ENCODE measurements at regions not wholly inside any gene's neighbourhood (a gene's known extent, or its start where the extent isn't known, plus 50 kb on each side); places are given as distances from the start of the nearest gene placed in this dataset.

- no peak for FAIRE-seq
- TF ChIP-seq, protein P1, sequence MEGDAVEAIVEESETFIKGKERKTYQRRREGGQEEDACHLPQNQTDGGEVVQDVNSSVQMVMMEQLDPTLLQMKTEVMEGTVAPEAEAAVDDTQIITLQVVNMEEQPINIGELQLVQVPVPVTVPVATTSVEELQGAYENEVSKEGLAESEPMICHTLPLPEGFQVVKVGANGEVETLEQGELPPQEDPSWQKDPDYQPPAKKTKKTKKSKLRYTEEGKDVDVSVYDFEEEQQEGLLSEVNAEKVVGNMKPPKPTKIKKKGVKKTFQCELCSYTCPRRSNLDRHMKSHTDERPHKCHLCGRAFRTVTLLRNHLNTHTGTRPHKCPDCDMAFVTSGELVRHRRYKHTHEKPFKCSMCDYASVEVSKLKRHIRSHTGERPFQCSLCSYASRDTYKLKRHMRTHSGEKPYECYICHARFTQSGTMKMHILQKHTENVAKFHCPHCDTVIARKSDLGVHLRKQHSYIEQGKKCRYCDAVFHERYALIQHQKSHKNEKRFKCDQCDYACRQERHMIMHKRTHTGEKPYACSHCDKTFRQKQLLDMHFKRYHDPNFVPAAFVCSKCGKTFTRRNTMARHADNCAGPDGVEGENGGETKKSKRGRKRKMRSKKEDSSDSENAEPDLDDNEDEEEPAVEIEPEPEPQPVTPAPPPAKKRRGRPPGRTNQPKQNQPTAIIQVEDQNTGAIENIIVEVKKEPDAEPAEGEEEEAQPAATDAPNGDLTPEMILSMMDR (IDR thresholded peaks at IDR 0.05; ENCODE audit: insufficient read depth, missing control alignments), result no peak
- DNase-seq (ENCODE audit: insufficient read length, low spot score), result no peak
Observed at GRCh38 chr5:2000591-2000990, 117.9 kb upstream of the IRX4 start.

GRCh38 chr5:1999794-2000193 lies 117.1 kb upstream of the IRX4 start:
- FAIRE-seq (no peak), DNase-seq (ENCODE audit: insufficient read length, low spot score) (no peak)
- TF ChIP-seq, protein P1 (IDR thresholded peaks at IDR 0.05; ENCODE audit: insufficient read depth, missing control alignments), result no peak

GRCh38 chr5:1998716-1999317 lies 116.1 kb upstream of the IRX4 start:
- no peak for DNase-seq (ENCODE audit: insufficient read length, low spot score)
- TF ChIP-seq, protein P1 (IDR thresholded peaks at IDR 0.05; ENCODE audit: insufficient read depth, missing control alignments), result no peak
- no peak for FAIRE-seq

GRCh38 chr5:1998348-1998669 lies 115.6 kb upstream of the IRX4 start:
- TF ChIP-seq, protein P1 (IDR thresholded peaks at IDR 0.05; ENCODE audit: insufficient read depth, missing control alignments), result no peak

GRCh38 chr5:1997640-1998347 lies 115.1 kb upstream of the IRX4 start:
- no peak for FAIRE-seq
- DNase-seq (ENCODE audit: insufficient read length, low spot score), result no peak
- TF ChIP-seq, protein P1 (IDR thresholded peaks at IDR 0.05; ENCODE audit: insufficient read depth, missing control alignments), result no peak

More at GRCh38 chr5:1998348-1998669, 115.6 kb upstream of the IRX4 start:
- no peak for DNase-seq (ENCODE audit: insufficient read length, low spot score)
- FAIRE-seq, result no peak

DNA sequence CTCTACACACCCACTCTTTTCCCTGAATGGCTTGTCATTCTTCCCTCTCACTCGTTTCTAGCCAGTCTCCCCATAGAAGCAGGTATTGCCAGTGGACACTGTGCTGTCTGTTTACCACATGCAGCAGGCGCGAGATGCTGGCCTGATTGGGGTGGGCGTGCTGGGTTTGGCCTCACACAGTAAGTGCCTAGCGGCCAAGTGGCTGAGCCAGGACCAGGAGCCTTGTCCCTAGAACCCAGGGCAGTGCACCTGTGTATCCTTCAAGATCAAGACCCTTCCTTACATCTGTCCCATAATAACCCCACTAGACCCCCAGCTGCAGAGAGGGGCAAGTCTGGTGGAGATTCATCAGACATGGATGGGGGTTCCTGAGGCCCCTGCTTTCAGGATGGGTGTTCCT lies 112.8 kb upstream of the IRX4 start:
- FAIRE-seq, result no peak

GRCh38 chr5:1987471-1987870 lies 104.7 kb upstream of the IRX4 start:
- no peak for DNase-seq (ENCODE audit: insufficient read length, low spot score)
- TF ChIP-seq, protein P1 (IDR thresholded peaks at IDR 0.05; ENCODE audit: insufficient read depth, missing control alignments), result no peak
- no peak for FAIRE-seq

More for the DNA sequence above, 112.8 kb upstream of the IRX4 start:
- no peak for DNase-seq (ENCODE audit: insufficient read length, low spot score)
- TF ChIP-seq, protein P1 (IDR thresholded peaks at IDR 0.05; ENCODE audit: insufficient read depth, missing control alignments), result no peak

Measured in D721Med (cell line).